ENCODE measurements at regions not wholly inside any gene's neighbourhood (a gene's known extent, or its start where the extent isn't known, plus 50 kb on each side); places are given as distances from the start of the nearest gene placed in this dataset.

- Mint-ChIP-seq H3K36me3 (ENCODE audit: unreplicated experiment) (no peaks in the 10 kb centered on the region), H3K4me3 (ENCODE audit: unreplicated experiment) (no peak overlapping the region), H3K4me1 (ENCODE audit: low read depth, unreplicated experiment) (peaks cover 3% of the 10 kb centered on the region), H3K9me3 (ENCODE audit: unreplicated experiment) (no peaks in the 10 kb centered on the region), H3K27ac (ENCODE audit: unreplicated experiment) (no peak overlapping the region), H3K27me3 (ENCODE audit: unreplicated experiment) (peaks cover 2% of the 10 kb centered on the region)
- no peak for DNase-seq
- TF ChIP-seq, protein P1, sequence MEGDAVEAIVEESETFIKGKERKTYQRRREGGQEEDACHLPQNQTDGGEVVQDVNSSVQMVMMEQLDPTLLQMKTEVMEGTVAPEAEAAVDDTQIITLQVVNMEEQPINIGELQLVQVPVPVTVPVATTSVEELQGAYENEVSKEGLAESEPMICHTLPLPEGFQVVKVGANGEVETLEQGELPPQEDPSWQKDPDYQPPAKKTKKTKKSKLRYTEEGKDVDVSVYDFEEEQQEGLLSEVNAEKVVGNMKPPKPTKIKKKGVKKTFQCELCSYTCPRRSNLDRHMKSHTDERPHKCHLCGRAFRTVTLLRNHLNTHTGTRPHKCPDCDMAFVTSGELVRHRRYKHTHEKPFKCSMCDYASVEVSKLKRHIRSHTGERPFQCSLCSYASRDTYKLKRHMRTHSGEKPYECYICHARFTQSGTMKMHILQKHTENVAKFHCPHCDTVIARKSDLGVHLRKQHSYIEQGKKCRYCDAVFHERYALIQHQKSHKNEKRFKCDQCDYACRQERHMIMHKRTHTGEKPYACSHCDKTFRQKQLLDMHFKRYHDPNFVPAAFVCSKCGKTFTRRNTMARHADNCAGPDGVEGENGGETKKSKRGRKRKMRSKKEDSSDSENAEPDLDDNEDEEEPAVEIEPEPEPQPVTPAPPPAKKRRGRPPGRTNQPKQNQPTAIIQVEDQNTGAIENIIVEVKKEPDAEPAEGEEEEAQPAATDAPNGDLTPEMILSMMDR (IDR thresholded peaks at IDR 0.05; ENCODE audit: partially characterized antibody, unreplicated experiment) = no peak
Measured at GRCh38 chr7:37504801-37505200, 56.1 kb upstream of the ELMO1 start.

GRCh38 chr7:37505750-37506353 lies 57.2 kb upstream of the ELMO1 start:
- Mint-ChIP-seq H3K27me3 (ENCODE audit: unreplicated experiment) (peaks cover 2% of the 10 kb centered on the region), H3K27ac (ENCODE audit: unreplicated experiment) (no peak overlapping the region), H3K36me3 (ENCODE audit: unreplicated experiment) (no peaks in the 10 kb centered on the region), H3K9me3 (ENCODE audit: unreplicated experiment) (no peaks in the 10 kb centered on the region), H3K4me1 (ENCODE audit: low read depth, unreplicated experiment) (peaks cover 3% of the 10 kb centered on the region), H3K4me3 (ENCODE audit: unreplicated experiment) (no peak overlapping the region)
- DNase-seq = no peak
- TF ChIP-seq, protein P1 (IDR thresholded peaks at IDR 0.05; ENCODE audit: partially characterized antibody, unreplicated experiment) = no peak

- no peak for DNase-seq
- no peak overlapping the region for H3K27ac Mint-ChIP-seq (ENCODE audit: unreplicated experiment)
- H3K4me1 Mint-ChIP-seq (ENCODE audit: low read depth, unreplicated experiment) = peaks cover 3% of the 10 kb centered on the region
- H3K36me3 Mint-ChIP-seq (ENCODE audit: unreplicated experiment) = no peaks in the 10 kb centered on the region
- no peaks in the 10 kb centered on the region for H3K9me3 Mint-ChIP-seq (ENCODE audit: unreplicated experiment)
- peaks cover 2% of the 10 kb centered on the region for H3K27me3 Mint-ChIP-seq (ENCODE audit: unreplicated experiment)
- TF ChIP-seq, protein P1 (IDR thresholded peaks at IDR 0.05; ENCODE audit: partially characterized antibody, unreplicated experiment) = no peak
- no peak overlapping the region for H3K4me3 Mint-ChIP-seq (ENCODE audit: unreplicated experiment)
Measured at GRCh38 chr7:37508118-37508517, 59.5 kb upstream of the ELMO1 start.

DNA sequence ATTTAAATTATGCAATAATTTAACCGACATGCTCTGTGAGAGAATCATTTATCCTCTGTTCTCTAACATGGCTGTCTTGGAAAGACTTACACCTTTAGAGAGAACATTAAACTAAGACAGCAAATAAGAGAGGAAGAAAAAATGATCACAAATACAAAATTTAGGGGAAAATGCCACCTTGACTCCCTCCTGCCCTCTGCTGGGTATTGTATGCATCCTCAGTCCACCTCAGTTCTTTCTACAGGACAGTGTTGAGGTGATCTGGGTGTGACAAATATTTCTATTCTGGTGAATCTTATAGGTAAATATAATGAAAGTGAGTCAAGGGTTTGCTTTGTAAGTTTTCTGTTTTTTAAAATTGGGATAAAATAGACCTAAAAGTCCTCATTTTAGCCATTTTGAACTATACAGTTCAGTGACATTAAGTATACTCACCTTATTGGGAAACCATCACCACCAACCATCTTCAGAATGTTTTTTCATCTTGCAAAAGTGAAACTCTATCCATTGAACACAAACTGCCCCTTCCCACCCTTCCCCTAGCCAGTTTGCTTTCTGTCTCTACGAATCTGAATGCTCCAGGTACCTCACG lies 61.5 kb upstream of the ELMO1 start:
- TF ChIP-seq, protein P1 (IDR thresholded peaks at IDR 0.05; ENCODE audit: partially characterized antibody, unreplicated experiment) = peak; percentile 58
- H3K4me3 Mint-ChIP-seq (ENCODE audit: unreplicated experiment) = no peak overlapping the region
- no peak for DNase-seq
- H3K27me3 Mint-ChIP-seq (ENCODE audit: unreplicated experiment) = peaks cover 2% of the 10 kb centered on the region
- H3K9me3 Mint-ChIP-seq (ENCODE audit: unreplicated experiment) = no peaks in the 10 kb centered on the region
- peaks cover 1% of the 10 kb centered on the region for H3K4me1 Mint-ChIP-seq (ENCODE audit: low read depth, unreplicated experiment)
- no peaks in the 10 kb centered on the region for H3K36me3 Mint-ChIP-seq (ENCODE audit: unreplicated experiment)
- no peak overlapping the region for H3K27ac Mint-ChIP-seq (ENCODE audit: unreplicated experiment)

- Mint-ChIP-seq H3K36me3 (ENCODE audit: unreplicated experiment) (no peaks in the 10 kb centered on the region), H3K4me3 (ENCODE audit: unreplicated experiment) (no peak overlapping the region), H3K4me1 (ENCODE audit: low read depth, unreplicated experiment) (peaks cover 1% of the 10 kb centered on the region), H3K9me3 (ENCODE audit: unreplicated experiment) (no peaks in the 10 kb centered on the region), H3K27ac (ENCODE audit: unreplicated experiment) (no peak overlapping the region), H3K27me3 (ENCODE audit: unreplicated experiment) (peaks cover 2% of the 10 kb centered on the region)
- no peak for DNase-seq
- TF ChIP-seq, protein P1 (IDR thresholded peaks at IDR 0.05; ENCODE audit: partially characterized antibody, unreplicated experiment) = no peak
Measured at GRCh38 chr7:37511915-37512314, 63.3 kb upstream of the ELMO1 start.
